Muscle of leg (tissue), 3 donors: ENCODE measurements at regions not wholly inside any gene's neighbourhood (a gene's known extent, or its start where the extent isn't known, plus 50 kb on each side); places are given as distances from the start of the nearest gene placed in this dataset.

Source experiments
- DNase-seq: peaks from one replicate; pipeline ENCODE4 v3.0.0; 2013
- H3K27ac ChIP-seq: one replicate; pipeline ENCODE4 v1.5.1; 2013; ENCODE audit warnings: mild to moderate bottlenecking, low read length, control low read depth
- H3K27me3 ChIP-seq: one replicate; pipeline ENCODE4 v1.6.1; 2013; ENCODE audit warnings: low read length; ENCODE audit not compliant: control insufficient read depth, insufficient read depth
- H3K36me3 ChIP-seq: one replicate; pipeline ENCODE4 v1.6.1; 2013; ENCODE audit warnings: low read length; ENCODE audit not compliant: control insufficient read depth, insufficient read depth
- H3K4me1 ChIP-seq: one replicate; pipeline ENCODE4 v1.6.1; 2013; ENCODE audit warnings: low read length; ENCODE audit not compliant: control insufficient read depth, insufficient read depth
- H3K4me3 ChIP-seq: one replicate; pipeline ENCODE4 v1.5.1; 2013; ENCODE audit warnings: low read length, control low read depth
- H3K9me3 ChIP-seq: replicated peaks from 2 replicates; pipeline ENCODE4 v1.6.1; 2013; ENCODE audit warnings: low read depth, low read length; ENCODE audit not compliant: control insufficient read depth
- WGBS: methylation state at CpG from one replicate; pipeline ENCODE4 v1.1.5; 2013; ENCODE audit warnings: missing lambda C conversion rate; ENCODE audit not compliant: insufficient coverage; 5-methylcytosine and 5-hydroxymethylcytosine counted together

- 83% methylated on average over 2 of the region's 2 CpGs for WGBS
Observed at GRCh38 chr11:119476038-119476437, 53.1 kb upstream of the THY1 start.

GRCh38 chr11:119474682-119475596, 52.0 kb upstream of the THY1 start:
- 17% methylated on average over 6 of the region's 9 CpGs for WGBS
- Histone ChIP-seq H3K36me3 (no peaks in the 10 kb centered on the region), H3K9me3 (no peaks in the 10 kb centered on the region), H3K27me3 (peaks cover 5% of the 10 kb centered on the region), H3K4me3 (no peak overlapping the region), H3K4me1 (peaks cover 21% of the 10 kb centered on the region), H3K27ac (no peak overlapping the region)
- DNase-seq = peak; percentile 89

More at GRCh38 chr11:119476038-119476437, 53.1 kb upstream of the THY1 start:
- Histone ChIP-seq H3K4me1 (peaks cover 10% of the 10 kb centered on the region), H3K4me3 (no peak overlapping the region), H3K36me3 (no peaks in the 10 kb centered on the region), H3K27ac (no peak overlapping the region), H3K27me3 (peaks cover 5% of the 10 kb centered on the region), H3K9me3 (no peaks in the 10 kb centered on the region)
- DNase-seq = no peak

- no peak for DNase-seq
- no peak overlapping the region for H3K4me3 ChIP-seq
- no peaks in the 10 kb centered on the region for H3K9me3 ChIP-seq
- WGBS = 92% methylated on average over 11 of the region's 12 CpGs
- peaks cover 5% of the 10 kb centered on the region for H3K27me3 ChIP-seq
- no peak overlapping the region for H3K27ac ChIP-seq
- peaks cover 21% of the 10 kb centered on the region for H3K4me1 ChIP-seq
- H3K36me3 ChIP-seq = no peaks in the 10 kb centered on the region
Observed at GRCh38 chr11:119473901-119474681, 51.1 kb upstream of the THY1 start.

GRCh38 chr11:119473226-119473625, 50.3 kb upstream of the THY1 start:
- no peaks in the 10 kb centered on the region for H3K36me3 ChIP-seq
- no peak overlapping the region for H3K27ac ChIP-seq
- WGBS = 90% methylated on average over 4 of the region's 9 CpGs
- peaks cover 5% of the 10 kb centered on the region for H3K27me3 ChIP-seq
- H3K9me3 ChIP-seq = peaks cover under 1% of the 10 kb centered on the region
- no peak for DNase-seq
- H3K4me1 ChIP-seq = peaks cover 21% of the 10 kb centered on the region
- H3K4me3 ChIP-seq = no peak overlapping the region

GRCh38 chr11:119472856-119473222, 49.9 kb upstream of the THY1 start:
- no peak overlapping the region for H3K4me3 ChIP-seq
- peaks cover 4% of the 10 kb centered on the region for H3K9me3 ChIP-seq
- H3K27me3 ChIP-seq = peaks cover 5% of the 10 kb centered on the region
- H3K27ac ChIP-seq = no peak overlapping the region
- WGBS = 94% methylated on average over 11 of the region's 14 CpGs
- DNase-seq = no peak
- peaks cover 21% of the 10 kb centered on the region for H3K4me1 ChIP-seq
- H3K36me3 ChIP-seq = no peaks in the 10 kb centered on the region
